ENCODE measurements at regions not wholly inside any gene's neighbourhood (a gene's known extent, or its start where the extent isn't known, plus 50 kb on each side); places are given as distances from the start of the nearest gene placed in this dataset.
"Not testable (repeated sequence)": the region's sequence is repeated elsewhere in the genome, so short reads cannot be mapped to it uniquely, and the experiment has no call there.

DNA sequence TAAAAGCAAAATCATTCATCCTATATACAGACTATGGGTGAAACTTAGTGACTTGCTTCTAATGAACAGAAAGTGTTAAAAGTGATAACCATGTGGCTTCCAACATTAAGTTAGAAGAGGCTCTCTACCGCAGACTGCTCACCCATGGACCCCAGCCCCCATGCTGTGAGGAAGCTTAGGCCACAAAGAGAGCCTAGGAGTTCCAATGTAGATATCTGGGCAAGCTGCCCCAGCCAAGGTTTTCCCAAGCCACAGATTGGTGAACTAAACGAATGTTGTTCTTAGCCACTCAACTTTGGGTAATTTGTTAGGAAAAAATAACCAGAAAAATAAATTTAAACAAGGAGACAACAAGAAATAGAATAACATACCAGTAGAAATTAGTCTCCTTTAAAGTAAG, 70.1 kb downstream of the TBC1D28 start:
- H3K4me1 ChIP-seq (ENCODE audit: insufficient read depth, low read length); H4K20me1 ChIP-seq (ENCODE audit: insufficient read depth, low read length); H3K4me2 ChIP-seq (ENCODE audit: insufficient read depth, low read length): not testable (repeated sequence)

More for the DNA sequence above, 70.1 kb downstream of the TBC1D28 start:
- not testable (repeated sequence) for ATAC-seq (ENCODE audit: insufficient read depth, low read depth); H3K9me3 ChIP-seq (ENCODE audit: insufficient read depth, low read length, severe bottlenecking); H3K9ac ChIP-seq (ENCODE audit: low read depth, low read length); H3K27me3 ChIP-seq (ENCODE audit: insufficient read depth, low read length, poor library complexity); H2AFZ ChIP-seq (ENCODE audit: low read depth, low read length); H3K27ac ChIP-seq (ENCODE audit: low read length); DNase-seq; H3K4me3 ChIP-seq (ENCODE audit: low read depth in 1 of 2, low read length in 2 of 2); H3K36me3 ChIP-seq (ENCODE audit: insufficient read depth, low read length); H3K79me2 ChIP-seq (ENCODE audit: insufficient read depth, low read length)

Measured in DND-41 (cell line).